ENCODE measurements at regions not wholly inside any gene's neighbourhood (a gene's known extent, or its start where the extent isn't known, plus 50 kb on each side); places are given as distances from the start of the nearest gene placed in this dataset.
"Not testable (repeated sequence)": the region's sequence is repeated elsewhere in the genome, so short reads cannot be mapped to it uniquely, and the experiment has no call there.

DNA sequence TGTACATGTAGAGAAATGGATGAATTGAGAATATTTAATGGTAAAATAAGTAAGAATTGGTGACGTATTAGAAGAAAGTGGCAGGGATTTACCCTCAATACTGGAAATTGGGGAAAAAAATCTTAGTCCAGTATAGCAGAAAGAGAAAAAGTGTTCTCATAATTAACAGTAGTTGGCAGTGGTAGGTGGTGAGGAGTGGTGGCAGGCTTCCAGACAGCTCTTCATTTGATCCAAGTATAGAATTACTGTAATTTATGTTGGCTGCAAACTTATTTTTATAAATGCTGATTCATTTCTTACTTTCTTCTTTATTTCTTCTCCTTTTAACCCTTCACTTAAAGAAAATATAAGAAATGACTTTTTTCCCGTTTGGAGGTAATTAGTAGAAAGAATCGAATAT lies 1182.4 kb downstream of the KHDRBS2 start:
- TF ChIP-seq TAF1, POLR2AphosphoS5, POLR2A (IDR thresholded peaks at IDR 0.05; ENCODE audit: low read depth, low read length): not testable (repeated sequence)
